SK-N-SH (cell line): ENCODE measurements at regions not wholly inside any gene's neighbourhood (a gene's known extent, or its start where the extent isn't known, plus 50 kb on each side); places are given as distances from the start of the nearest gene placed in this dataset.
"Not testable (repeated sequence)": the region's sequence is repeated elsewhere in the genome, so short reads cannot be mapped to it uniquely, and the experiment has no call there.

Experiments used
- CTCF ChIA-PET: fragments of 300-600, 350-600 bp; formaldehyde crosslinking; extraction: SDS; loops from one replicate; lab custom pipeline; 2021; lab: Yijun Ruan, JAX
- POLR2A ChIA-PET: fragments of 350-600 bp; sonication (Branson Sonifier 250); formaldehyde crosslinking; extraction: SDS; loops from one replicate; lab custom pipeline; 2020; ENCODE audit warnings: antibody characterized with exemption, inconsistent platforms; lab: Yijun Ruan, JAX
- DNase-seq: peaks from one replicate; pipeline ENCODE4 v3.0.0; 2012
- H2AFZ ChIP-seq: fragments of 200-600 bp; sonication (generic); 2 replicates; pipeline ENCODE4 v1.8.1; 2016; ENCODE audit warnings: antibody characterized with exemption, mild to moderate bottlenecking, low read depth
- H3F3A ChIP-seq: fragments of 200-600 bp; sonication (generic); replicated peaks from 2 replicates; pipeline ENCODE3; 2016; ENCODE audit warnings: antibody characterized with exemption, mild to moderate bottlenecking; ENCODE audit not compliant: insufficient read depth
- H3K27ac ChIP-seq, 2 experiments: fragments of 200-500 bp in 1 of 2; fragments of 200-600 bp in 1 of 2; sonication (Bioruptor generic) in 1 of 2; sonication (generic), shearing (Covaris generic) in 1 of 2; 2 replicates each; pipeline versions ENCODE4 v1.5.1 to v1.6.1; 2014 to 2016; ENCODE audit warnings: low read depth in 2 of 2, inconsistent platforms in 1 of 2, low read length in 1 of 2, mild to moderate bottlenecking in 1 of 2, mixed read lengths in 1 of 2
- H3K27me3 ChIP-seq: fragments of 200-600 bp; sonication (generic), shearing (Covaris generic); 2 replicates; pipeline ENCODE4 v1.6.1; 2016; ENCODE audit warnings: mixed run types; ENCODE audit not compliant: insufficient read depth
- H3K36me3 ChIP-seq, 2 experiments: fragments of 200-500 bp in 1 of 2; fragments of 200-600 bp in 1 of 2; sonication (Bioruptor generic) in 1 of 2; sonication (generic) in 1 of 2; replicated peaks in 1 of 2; 2 replicates each; pipeline versions ENCODE3 to v1.5.1; 2014 to 2016; ENCODE audit warnings: low read length in 1 of 2, mild to moderate bottlenecking in 1 of 2; ENCODE audit not compliant: insufficient read depth in 2 of 2, control insufficient read depth in 1 of 2
- H3K4me1 ChIP-seq, 2 experiments: fragments of 200-500 bp in 1 of 2; fragments of 200-600 bp in 1 of 2; sonication (Bioruptor generic) in 1 of 2; sonication (generic), shearing (Covaris generic) in 1 of 2; 2 replicates each; pipeline versions ENCODE4 v1.5.1 to v1.6.1; 2014 to 2016; ENCODE audit warnings: low read depth in 1 of 2, low read length in 1 of 2, mixed run types in 1 of 2; ENCODE audit not compliant: insufficient read depth in 2 of 2, control insufficient read depth in 1 of 2
- H3K4me2 ChIP-seq: fragments of 200-600 bp; sonication (generic), shearing (Covaris generic); 2 replicates; pipeline ENCODE4 v1.6.1; 2017; ENCODE audit warnings: mixed run types
- H3K4me3 ChIP-seq, 2 experiments: fragments of 200-500 bp in 1 of 2; fragments of 200-600 bp in 1 of 2; sonication (Bioruptor generic) in 1 of 2; sonication (generic), shearing (Covaris generic) in 1 of 2; 2 replicates each; pipeline versions ENCODE4 v1.5.1 to v1.8.1; 2014 to 2016; ENCODE audit warnings: low read depth in 2 of 2, inconsistent platforms in 1 of 2, low read length in 1 of 2, mild to moderate bottlenecking in 1 of 2, mixed read lengths in 1 of 2, moderate library complexity in 1 of 2
- H3K79me2 ChIP-seq: fragments of 200-600 bp; sonication (generic); 2 replicates; pipeline ENCODE4 v1.8.1; 2017; ENCODE audit warnings: mild to moderate bottlenecking; ENCODE audit not compliant: insufficient read depth
- H3K9ac ChIP-seq: fragments of 200-600 bp; sonication (generic); 2 replicates; pipeline ENCODE4 v1.6.1; 2017; ENCODE audit warnings: mixed run types
- H3K9me2 ChIP-seq: fragments of 200-600 bp; sonication (generic); 2 replicates; pipeline ENCODE4 v1.6.1; 2017; ENCODE audit warnings: mixed run types
- H3K9me3 ChIP-seq: fragments of 200-600 bp; sonication (generic); 2 replicates; pipeline ENCODE4 v1.6.1; 2017; ENCODE audit warnings: mixed run types, mild to moderate bottlenecking, moderate library complexity
- H4K20me1 ChIP-seq: fragments of 200-600 bp; sonication (generic); 2 replicates; pipeline ENCODE4 v1.6.1; 2017; ENCODE audit warnings: mild to moderate bottlenecking, mixed run types; ENCODE audit not compliant: insufficient read depth
- FOXM1 ChIP-seq: IDR thresholded peaks from 2 replicates; pipeline ENCODE4 v1.4.0; 2012; ENCODE audit warnings: low read depth, mild to moderate bottlenecking
- PBX3 ChIP-seq: IDR thresholded peaks from 2 replicates; pipeline ENCODE4; 2012
- RXRA ChIP-seq: IDR thresholded peaks from 2 replicates; pipeline ENCODE4 v1.4.0; 2012; ENCODE audit warnings: low read depth, mild to moderate bottlenecking, borderline replicate concordance
- TCF12 ChIP-seq: IDR thresholded peaks from 2 replicates; pipeline ENCODE4 v1.4.0; 2012
- WGBS: methylation state at CpG from one replicate; pipeline ENCODE4 v1.1.6; 2017; ENCODE audit warnings: low lambda C conversion rate; 5-methylcytosine and 5-hydroxymethylcytosine counted together

GRCh38 chr2:187617905-187618304 lies 63.7 kb upstream of the TFPI start (continued):
- peak; percentile 69 for TF ChIP-seq PBX3

- Histone ChIP-seq H3K79me2 (no peaks in the 10 kb centered on the region), H3K9me2 (no peaks in the 10 kb centered on the region), H3K4me3 (no peak overlapping the region), H3K4me2 (no peak overlapping the region), H3K4me1 (peaks cover 0 to 10% of the 10 kb centered on the region in 2 experiments; a peak in 2 of 4 replicates), H3K27me3 (no peaks in the 10 kb centered on the region), H3K27ac (0 out of 4 replicates have a peak overlapping the region, but pooled peaks of 1 of the 2 experiments have one; percentile 21), H3K36me3 (no peaks in the 10 kb centered on the region), H3K9ac (no peak overlapping the region), H3F3A (no peaks in the 10 kb centered on the region), H2AFZ (no peak overlapping the region), H3K9me3 (no peaks in the 10 kb centered on the region), H4K20me1 (no peaks in the 10 kb centered on the region)
- ChIA-PET CTCF (interaction anchor here (1.3 kb wide), 1 partner anchor 879 kb away, joined by 3 read pairs; no protein-coding TSS in a partner anchor), POLR2A (no interaction called here)
- TF ChIP-seq PBX3 (peak; percentile 11; the same call in 1 of the 2 replicates), RXRA (no peak), TCF12 (peak; percentile 65)
- 70% methylated on average over 2 of the region's 2 CpGs for WGBS
- DNase-seq: no peak
These were observed 64.6 kb upstream of the TFPI start for GRCh38 chr2:187618813-187619212.

GRCh38 chr2:187627153-187627552 lies 72.9 kb upstream of the TFPI start:
- no peaks in the 10 kb centered on the region for H3K9me3 ChIP-seq
- no peaks in the 10 kb centered on the region for H3K4me1 ChIP-seq
- H2AFZ ChIP-seq: no peak overlapping the region
- no peak for DNase-seq
- POLR2A ChIA-PET: no interaction called here
- no peaks in the 10 kb centered on the region for H3K9me2 ChIP-seq
- no peak overlapping the region for H3K4me2 ChIP-seq
- 74% methylated on average over 3 of the region's 3 CpGs for WGBS
- no peak overlapping the region for H3K4me3 ChIP-seq
- no peak overlapping the region for H3K27ac ChIP-seq
- TF ChIP-seq FOXM1: no peak
- TF ChIP-seq, all 33 proteins: peak for 0
- H3K36me3 ChIP-seq: no peaks in the 10 kb centered on the region
- CTCF ChIA-PET: no interaction called here
- H3K9ac ChIP-seq: no peak overlapping the region
- H3F3A ChIP-seq: no peaks in the 10 kb centered on the region
- no peaks in the 10 kb centered on the region for H4K20me1 ChIP-seq
- H3K27me3 ChIP-seq: no peaks in the 10 kb centered on the region
- no peaks in the 10 kb centered on the region for H3K79me2 ChIP-seq

DNA sequence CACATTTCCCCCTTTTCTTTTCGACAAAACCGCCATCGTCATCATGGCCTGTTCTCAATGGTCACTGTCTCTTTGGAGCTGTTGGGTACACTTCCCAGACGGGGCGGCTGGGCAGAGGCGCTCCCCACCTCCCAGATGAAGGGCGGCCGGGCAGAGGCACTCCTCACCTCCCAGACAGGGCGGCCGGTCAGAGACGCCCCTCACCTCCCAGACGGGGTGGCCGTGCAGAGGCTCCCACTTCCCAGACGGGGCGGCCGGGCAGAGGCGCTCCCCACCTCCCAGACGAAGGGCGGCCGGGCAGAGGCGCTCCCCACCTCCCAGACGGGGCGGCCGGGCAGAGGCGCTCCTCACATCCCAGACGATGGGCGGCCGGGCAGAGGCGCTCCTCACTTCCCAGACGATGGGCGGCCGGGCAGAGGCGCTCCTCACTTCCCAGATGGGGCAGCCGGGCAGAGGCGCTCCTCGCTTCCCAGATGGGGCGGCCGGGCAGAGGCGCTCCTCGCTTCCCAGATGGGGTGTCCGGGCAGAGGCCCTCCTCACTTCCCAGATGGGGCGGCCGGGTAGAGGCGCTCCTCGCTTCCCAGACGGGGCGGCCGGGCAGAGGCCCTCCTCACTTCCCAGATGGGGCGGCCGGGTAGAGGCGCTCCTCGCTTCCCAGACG lies 82.6 kb upstream of the TFPI start:
- H3K9ac ChIP-seq, DNase-seq, H3K4me2 ChIP-seq, H3K79me2 ChIP-seq, H3K36me3 ChIP-seq, H2AFZ ChIP-seq, H3F3A ChIP-seq, POLR2A ChIA-PET, H3K9me3 ChIP-seq, CTCF ChIA-PET, H3K27ac ChIP-seq, H3K27me3 ChIP-seq, H4K20me1 ChIP-seq, H3K9me2 ChIP-seq, H3K4me3 ChIP-seq, H3K4me1 ChIP-seq: not testable (repeated sequence)
- WGBS: 98% methylated on average over 11 of the region's 53 CpGs

- not testable (repeated sequence) for DNase-seq
These were observed 83.1 kb upstream of the TFPI start for GRCh38 chr2:187637392-187637740.

DNA sequence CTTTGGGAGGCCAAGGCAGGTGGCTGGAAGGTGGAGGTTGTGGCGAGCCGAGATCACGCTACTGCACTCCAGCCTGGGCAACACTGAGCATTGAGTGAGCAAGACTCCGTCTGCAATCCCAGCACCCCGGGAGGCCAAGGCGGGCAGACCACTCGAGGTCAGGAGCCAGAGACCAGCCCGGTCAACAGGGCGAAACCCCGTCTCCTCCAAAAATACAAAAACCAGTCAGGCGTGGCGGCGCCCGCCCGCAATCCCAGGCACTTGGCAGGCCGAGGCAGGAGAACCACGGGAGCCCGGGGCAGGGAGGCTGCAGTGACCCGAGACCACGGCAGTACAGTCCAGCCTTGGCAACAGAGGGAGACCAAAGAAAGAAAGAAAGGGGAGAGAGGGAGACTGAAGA lies 83.5 kb upstream of the TFPI start:
- CTCF ChIA-PET, H3K4me2 ChIP-seq, H3K79me2 ChIP-seq, H3K27ac ChIP-seq, H3K4me3 ChIP-seq, H3K27me3 ChIP-seq, H3F3A ChIP-seq, H2AFZ ChIP-seq, H3K9ac ChIP-seq, POLR2A ChIA-PET, H4K20me1 ChIP-seq, DNase-seq, H3K4me1 ChIP-seq, H3K36me3 ChIP-seq, H3K9me2 ChIP-seq, H3K9me3 ChIP-seq: not testable (repeated sequence)
- WGBS: 83% methylated on average over 12 of the region's 20 CpGs

More at GRCh38 chr2:187637392-187637740, 83.1 kb upstream of the TFPI start:
- H3K27ac ChIP-seq, H3K9me3 ChIP-seq, H3K9me2 ChIP-seq, CTCF ChIA-PET, H3K4me3 ChIP-seq, H3K36me3 ChIP-seq, H3K4me1 ChIP-seq, H3K27me3 ChIP-seq, H3K9ac ChIP-seq, H4K20me1 ChIP-seq, H3K4me2 ChIP-seq, H3F3A ChIP-seq, POLR2A ChIA-PET, H3K79me2 ChIP-seq, H2AFZ ChIP-seq: not testable (repeated sequence)
- WGBS: no CpG with 5 or more reads among the region's 19 CpGs
